GM12878 (cell line): ENCODE measurements at regions not wholly inside any gene's neighbourhood (a gene's known extent, or its start where the extent isn't known, plus 50 kb on each side); places are given as distances from the start of the nearest gene placed in this dataset.

Experiments used
- ATAC-seq: fragments of 200-7000 bp; cut with Tn5 transposase; 3 replicates; pipeline ENCODE4 v1.9.1; 2020; ENCODE audit warnings: mild to moderate bottlenecking, moderate library complexity
- BruUV-seq: library from RNA; stranded (reverse); fragments of 400-500 nt; replicated peaks from 2 replicates; lab custom pipeline; 2021; lab: Mats Ljungman, UMichigan
- CTCF ChIA-PET: fragments of 300-600 bp; sonication (Branson Sonifier 250); formaldehyde crosslinking; extraction: SDS; loops from one replicate; lab custom pipeline; 2021; ENCODE audit warnings: inconsistent platforms; lab: Yijun Ruan, JAX
- POLR2A ChIA-PET: fragments of 350-600 bp; formaldehyde crosslinking; extraction: SDS; loops from one replicate; lab custom pipeline; 2021; ENCODE audit warnings: inconsistent platforms; lab: Charles Lee
- RAD21 ChIA-PET: fragments of 300-600 bp; sonication (Branson Sonifier 250); formaldehyde crosslinking; loops from one replicate; lab custom pipeline; 2023; ENCODE audit warnings: antibody characterized with exemption; ENCODE audit not compliant: unreplicated experiment; lab: Charles Lee
- SMC1A ChIA-PET: fragments of 300-600 bp; sonication (Branson Sonifier 250); formaldehyde crosslinking; loops from one replicate; lab custom pipeline; 2023; ENCODE audit not compliant: unreplicated experiment, uncharacterized antibody; lab: Charles Lee
- DNase-seq: peaks from one replicate; pipeline ENCODE4 v3.0.0-alpha.2; 2011; ENCODE audit warnings: low read depth, low spot score
- FAIRE-seq: peaks from 3 replicates; lab custom pipeline; 2011; peaks lifted over from hg19 to GRCh38; lab: Jason Lieb, UNC
- H2AFZ ChIP-seq: 2 replicates; pipeline ENCODE4 v1.6.0; 2011; ENCODE audit warnings: low read depth, low read length, control low read depth; ENCODE audit not compliant: control insufficient read depth
- H3K27ac ChIP-seq: 2 replicates; pipeline ENCODE4 v1.5.1; 2011; ENCODE audit warnings: control low read depth; ENCODE audit not compliant: control insufficient read depth, insufficient read depth
- H3K27me3 ChIP-seq, 2 experiments: replicated peaks in 1 of 2; 2 replicates each; pipeline versions ENCODE4 v1.6.0 to v1.6.1; 2011; ENCODE audit warnings: low read length in 1 of 2; ENCODE audit not compliant: control insufficient read depth in 2 of 2, insufficient read depth in 2 of 2
- H3K36me3 ChIP-seq, 2 experiments: 2 replicates each; pipeline ENCODE4 v1.5.1; 2011; ENCODE audit warnings: low read length in 1 of 2; ENCODE audit not compliant: control insufficient read depth in 2 of 2, insufficient read depth in 2 of 2
- H3K4me1 ChIP-seq: 2 replicates; pipeline ENCODE4 v1.6.1; 2011; ENCODE audit warnings: mild to moderate bottlenecking, low read length, moderate library complexity, mixed read lengths; ENCODE audit not compliant: control insufficient read depth, insufficient read depth
- H3K4me2 ChIP-seq: 2 replicates; pipeline ENCODE4 v1.6.0; 2011; ENCODE audit warnings: control low read depth; ENCODE audit not compliant: control insufficient read depth, insufficient read depth
- H3K4me3 ChIP-seq: fragments of 200-600 bp; sonication (generic); 2 replicates; pipeline ENCODE4 v1.5.1; 2016
- H3K79me2 ChIP-seq: 2 replicates; pipeline ENCODE4 v1.6.0; 2011; ENCODE audit warnings: low read length; ENCODE audit not compliant: control insufficient read depth, insufficient read depth
- H3K9ac ChIP-seq: 2 replicates; pipeline ENCODE4 v1.8.0; 2011; ENCODE audit warnings: low read length, control low read depth, mixed read lengths; ENCODE audit not compliant: control insufficient read depth, insufficient read depth
- H3K9me3 ChIP-seq: replicated peaks from 3 replicates; pipeline ENCODE4 v1.5.1; 2011; ENCODE audit warnings: mild to moderate bottlenecking, low read length; ENCODE audit not compliant: control insufficient read depth, insufficient read depth
- H4K20me1 ChIP-seq: 2 replicates; pipeline ENCODE4 v1.6.0; 2011; ENCODE audit not compliant: control insufficient read depth, insufficient read depth
- BACH1 ChIP-seq: fragments of 450-650 bp; IDR thresholded peaks from 2 replicates; pipeline ENCODE4 v1.6.1; 2017; ENCODE audit warnings: mild to moderate bottlenecking, borderline replicate concordance
- CREM ChIP-seq: IDR thresholded peaks from 2 replicates; pipeline ENCODE4 v1.6.1; 2014; ENCODE audit warnings: antibody characterized with exemption, low read depth
- HDGF ChIP-seq: fragments of 450-650 bp; IDR thresholded peaks from 2 replicates; pipeline ENCODE4 v1.6.1; 2016; ENCODE audit warnings: antibody characterized with exemption
- MYB ChIP-seq: fragments of 150-350 bp; IDR thresholded peaks from 2 replicates; pipeline ENCODE4 v1.6.1; 2014; ENCODE audit warnings: mild to moderate bottlenecking, low read depth, low read length, borderline replicate concordance
- PKNOX1 ChIP-seq: fragments of 450-650 bp; IDR thresholded peaks from 2 replicates; pipeline ENCODE4 v1.6.1; 2016; ENCODE audit warnings: mild to moderate bottlenecking
- RAD21 ChIP-seq: IDR thresholded peaks from 2 replicates; pipeline ENCODE4 v1.6.1; 2011; ENCODE audit warnings: mild to moderate bottlenecking, low read depth, low read length, moderate library complexity; ENCODE audit not compliant: insufficient read depth
- RB1 ChIP-seq: fragments of 450-650 bp; formaldehyde crosslinking; IDR thresholded peaks from 2 replicates; pipeline ENCODE4 v1.6.1; 2017; ENCODE audit warnings: mild to moderate bottlenecking, borderline replicate concordance
- SMC3 ChIP-seq: IDR thresholded peaks from 2 replicates; pipeline ENCODE4 v1.6.1; 2011; ENCODE audit warnings: low read length, improper control_type of control experiment, borderline replicate concordance
- SREBF1 ChIP-seq: IDR thresholded peaks from 2 replicates; pipeline ENCODE4 v1.6.1; 2012; ENCODE audit warnings: mild to moderate bottlenecking, low read length
- ZNF24 ChIP-seq: fragments of 450-650 bp; IDR thresholded peaks from 2 replicates; pipeline ENCODE4 v1.6.1; 2017; ENCODE audit warnings: antibody characterized with exemption, mild to moderate bottlenecking
- WGBS: methylation state at CpG from one replicate; pipeline ENCODE4 v1.1.6; 2016; ENCODE audit warnings: low lambda C conversion rate; ENCODE audit not compliant: insufficient replicate concordance, insufficient coverage; ENCODE audit errors: missing lambda C conversion rate; 5-methylcytosine and 5-hydroxymethylcytosine counted together
- in situ Hi-C: fragments of 300-500 bp; cut with MboI; formaldehyde crosslinking; loops from 9 replicates; pipeline ENCODE4 v1.14.3; 2018; ENCODE audit warnings: mixed read lengths
- intact Hi-C: fragments of 100-400 bp; cut with micrococcal nuclease; formaldehyde crosslinking; loops from one replicate; pipeline ENCODE4 v1.14.2; 2022; ENCODE audit not compliant: unreplicated experiment
- TF ChIP-seq, protein P1 (sequence below), 3 experiments: IDR thresholded peaks in 2 of 3; conservative IDR thresholded peaks in 1 of 3; 2 replicates each; pipeline ENCODE4 v1.5.1; 2011; ENCODE audit warnings: low read depth in 3 of 3, low read length in 3 of 3, mild to moderate bottlenecking in 3 of 3, control low read depth in 2 of 3, moderate library complexity in 2 of 3, inconsistent platforms in 1 of 3, mixed read lengths in 1 of 3; ENCODE audit not compliant: control insufficient read depth in 2 of 3, insufficient read depth in 1 of 3; ENCODE audit errors: extremely low read depth in 1 of 3
- TF ChIP-seq, protein P2 (sequence below): fragments of 450-650 bp; IDR thresholded peaks from 2 replicates; pipeline ENCODE4 v1.6.1; 2016; ENCODE audit warnings: mild to moderate bottlenecking
- TF ChIP-seq, protein P3 (sequence below): IDR thresholded peaks from 2 replicates; pipeline ENCODE4 v1.6.1; 2012; ENCODE audit warnings: low read depth, low read length, improper control_type of control experiment

DNA sequence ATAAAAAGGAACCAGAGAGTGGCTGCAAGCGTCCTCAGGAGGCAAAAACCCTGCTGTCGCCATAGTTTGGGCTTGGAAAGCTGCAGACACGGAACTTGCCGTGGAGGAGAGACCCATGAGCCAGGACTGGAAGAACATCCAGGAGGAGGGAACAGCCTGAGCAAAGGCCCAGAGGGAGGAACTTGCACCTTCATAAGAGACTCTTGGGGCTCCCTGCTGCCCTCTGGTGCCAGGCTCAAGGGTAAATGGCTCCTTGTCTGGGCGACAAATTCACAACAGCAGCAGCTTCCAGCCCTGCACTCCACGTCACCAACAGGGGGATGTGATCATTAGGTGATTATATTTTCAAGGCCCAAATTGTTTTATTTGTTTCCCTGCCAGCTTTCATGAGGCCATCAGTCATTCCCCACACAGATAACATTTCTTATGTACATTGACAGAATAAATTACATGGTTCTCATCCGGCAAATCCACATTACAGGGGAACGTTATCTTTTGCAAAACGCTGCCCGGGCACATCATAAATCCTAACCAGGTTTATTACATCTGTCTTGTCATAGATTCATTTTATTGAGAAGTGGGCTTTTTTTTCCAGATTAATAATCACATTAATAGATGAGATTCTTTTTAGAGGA, 143.0 kb upstream of the GRIK3 start:
- WGBS, result 52% methylated on average over 10 of the region's 10 CpGs
- in situ Hi-C loops, result no loop called here
- no peaks in the 10 kb centered on the region for H3K4me1 ChIP-seq
- no peaks in the 10 kb centered on the region for H3K9me3 ChIP-seq
- H3K4me2 ChIP-seq, result no peak overlapping the region
- no peak overlapping the region for H3K27ac ChIP-seq
- H3K27me3 ChIP-seq, result no peaks in the 10 kb centered on the region; a peak in 2 of 4 replicates
- ChIA-PET POLR2A (no interaction called here), RAD21 (no interaction called here), CTCF (interaction anchor here (2.5 kb wide), 1 partner anchor 12 kb away, joined by 6 read pairs; no protein-coding TSS in a partner anchor), SMC1A (no interaction called here)
- no peaks in the 10 kb centered on the region for H3K36me3 ChIP-seq
- no peak for DNase-seq
- TF ChIP-seq RB1, result no peak
- TF ChIP-seq RAD21, result peak; percentile 42
- no peak for TF ChIP-seq MYB
- no peak for TF ChIP-seq PKNOX1
- TF ChIP-seq, protein P1, sequence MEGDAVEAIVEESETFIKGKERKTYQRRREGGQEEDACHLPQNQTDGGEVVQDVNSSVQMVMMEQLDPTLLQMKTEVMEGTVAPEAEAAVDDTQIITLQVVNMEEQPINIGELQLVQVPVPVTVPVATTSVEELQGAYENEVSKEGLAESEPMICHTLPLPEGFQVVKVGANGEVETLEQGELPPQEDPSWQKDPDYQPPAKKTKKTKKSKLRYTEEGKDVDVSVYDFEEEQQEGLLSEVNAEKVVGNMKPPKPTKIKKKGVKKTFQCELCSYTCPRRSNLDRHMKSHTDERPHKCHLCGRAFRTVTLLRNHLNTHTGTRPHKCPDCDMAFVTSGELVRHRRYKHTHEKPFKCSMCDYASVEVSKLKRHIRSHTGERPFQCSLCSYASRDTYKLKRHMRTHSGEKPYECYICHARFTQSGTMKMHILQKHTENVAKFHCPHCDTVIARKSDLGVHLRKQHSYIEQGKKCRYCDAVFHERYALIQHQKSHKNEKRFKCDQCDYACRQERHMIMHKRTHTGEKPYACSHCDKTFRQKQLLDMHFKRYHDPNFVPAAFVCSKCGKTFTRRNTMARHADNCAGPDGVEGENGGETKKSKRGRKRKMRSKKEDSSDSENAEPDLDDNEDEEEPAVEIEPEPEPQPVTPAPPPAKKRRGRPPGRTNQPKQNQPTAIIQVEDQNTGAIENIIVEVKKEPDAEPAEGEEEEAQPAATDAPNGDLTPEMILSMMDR (IDR thresholded peaks at IDR 0.05 in 2 of 3, conservative IDR thresholded peaks at IDR 0.05 in 1 of 3; ENCODE audit: control insufficient read depth in 2 of 3, extremely low read depth in 1 of 3, insufficient read depth in 1 of 3, low read depth in 3 of 3, low read length in 3 of 3), result peak; percentile 45 to 48 (median 46); a peak in 5 of 6 replicates
- TF ChIP-seq CREM, result no peak
- no peak for TF ChIP-seq ZNF24
- TF ChIP-seq, protein P2, sequence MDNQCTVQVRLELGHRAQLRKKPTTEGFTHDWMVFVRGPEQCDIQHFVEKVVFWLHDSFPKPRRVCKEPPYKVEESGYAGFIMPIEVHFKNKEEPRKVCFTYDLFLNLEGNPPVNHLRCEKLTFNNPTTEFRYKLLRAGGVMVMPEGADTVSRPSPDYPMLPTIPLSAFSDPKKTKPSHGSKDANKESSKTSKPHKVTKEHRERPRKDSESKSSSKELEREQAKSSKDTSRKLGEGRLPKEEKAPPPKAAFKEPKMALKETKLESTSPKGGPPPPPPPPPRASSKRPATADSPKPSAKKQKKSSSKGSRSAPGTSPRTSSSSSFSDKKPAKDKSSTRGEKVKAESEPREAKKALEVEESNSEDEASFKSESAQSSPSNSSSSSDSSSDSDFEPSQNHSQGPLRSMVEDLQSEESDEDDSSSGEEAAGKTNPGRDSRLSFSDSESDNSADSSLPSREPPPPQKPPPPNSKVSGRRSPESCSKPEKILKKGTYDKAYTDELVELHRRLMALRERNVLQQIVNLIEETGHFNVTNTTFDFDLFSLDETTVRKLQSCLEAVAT, result no peak
- TF ChIP-seq SREBF1, result no peak
- no peak for TF ChIP-seq HDGF
- TF ChIP-seq, protein P3, sequence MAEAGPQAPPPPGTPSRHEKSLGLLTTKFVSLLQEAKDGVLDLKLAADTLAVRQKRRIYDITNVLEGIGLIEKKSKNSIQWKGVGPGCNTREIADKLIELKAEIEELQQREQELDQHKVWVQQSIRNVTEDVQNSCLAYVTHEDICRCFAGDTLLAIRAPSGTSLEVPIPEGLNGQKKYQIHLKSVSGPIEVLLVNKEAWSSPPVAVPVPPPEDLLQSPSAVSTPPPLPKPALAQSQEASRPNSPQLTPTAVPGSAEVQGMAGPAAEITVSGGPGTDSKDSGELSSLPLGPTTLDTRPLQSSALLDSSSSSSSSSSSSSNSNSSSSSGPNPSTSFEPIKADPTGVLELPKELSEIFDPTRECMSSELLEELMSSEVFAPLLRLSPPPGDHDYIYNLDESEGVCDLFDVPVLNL, result no peak
- TF ChIP-seq BACH1, result no peak
- peak; percentile 54 for TF ChIP-seq SMC3
- intact Hi-C loops, result loop anchor here (10.0 kb wide), 1 partner anchor 147 kb away; no protein-coding TSS in a partner anchor
- no peaks in the 10 kb centered on the region for H3K79me2 ChIP-seq
- no peak overlapping the region for H3K4me3 ChIP-seq
- H2AFZ ChIP-seq, result no peak overlapping the region
- no TSS peak for BruUV-seq
- peak; percentile 72 for ATAC-seq
- no peaks in the 10 kb centered on the region for H4K20me1 ChIP-seq
- H3K9ac ChIP-seq, result no peak overlapping the region
- no peak for FAIRE-seq
